ENCODE measurements at regions not wholly inside any gene's neighbourhood (a gene's known extent, or its start where the extent isn't known, plus 50 kb on each side); places are given as distances from the start of the nearest gene placed in this dataset.

- TF ChIP-seq CTCF (IDR thresholded peaks at IDR 0.05): no peak
- TF ChIP-seq POLR2A (IDR thresholded peaks at IDR 0.05): no peak
- TF ChIP-seq POLR2AphosphoS5 (IDR thresholded peaks at IDR 0.05): no peak
Measured at GRCh38 chr22:45105281-45105702, 58.4 kb upstream of the NUP50 start.
